GM21576 (cell line): ENCODE measurements at regions not wholly inside any gene's neighbourhood (a gene's known extent, or its start where the extent isn't known, plus 50 kb on each side); places are given as distances from the start of the nearest gene placed in this dataset.
"Not testable (repeated sequence)": the region's sequence is repeated elsewhere in the genome, so short reads cannot be mapped to it uniquely, and the experiment has no call there.

Experiments used
- ATAC-seq: cut with Tn5 transposase; IDR thresholded peaks from one replicate; pipeline ENCODE4 v1.9.1; 2021; ENCODE audit warnings: mild to moderate bottlenecking, moderate library complexity; ENCODE audit not compliant: unreplicated experiment

GRCh38 chr12:31822761-31823160 lies 93.9 kb upstream of the AMN1 start:
- no peak for ATAC-seq

- ATAC-seq, result no peak
These were observed 92.7 kb upstream of the AMN1 start for GRCh38 chr12:31821484-31821883.

- ATAC-seq, result no peak
These were observed 92.0 kb upstream of the AMN1 start for GRCh38 chr12:31820832-31821231.

GRCh38 chr12:31819427-31819826 lies 90.6 kb upstream of the AMN1 start:
- ATAC-seq, result no peak

DNA sequence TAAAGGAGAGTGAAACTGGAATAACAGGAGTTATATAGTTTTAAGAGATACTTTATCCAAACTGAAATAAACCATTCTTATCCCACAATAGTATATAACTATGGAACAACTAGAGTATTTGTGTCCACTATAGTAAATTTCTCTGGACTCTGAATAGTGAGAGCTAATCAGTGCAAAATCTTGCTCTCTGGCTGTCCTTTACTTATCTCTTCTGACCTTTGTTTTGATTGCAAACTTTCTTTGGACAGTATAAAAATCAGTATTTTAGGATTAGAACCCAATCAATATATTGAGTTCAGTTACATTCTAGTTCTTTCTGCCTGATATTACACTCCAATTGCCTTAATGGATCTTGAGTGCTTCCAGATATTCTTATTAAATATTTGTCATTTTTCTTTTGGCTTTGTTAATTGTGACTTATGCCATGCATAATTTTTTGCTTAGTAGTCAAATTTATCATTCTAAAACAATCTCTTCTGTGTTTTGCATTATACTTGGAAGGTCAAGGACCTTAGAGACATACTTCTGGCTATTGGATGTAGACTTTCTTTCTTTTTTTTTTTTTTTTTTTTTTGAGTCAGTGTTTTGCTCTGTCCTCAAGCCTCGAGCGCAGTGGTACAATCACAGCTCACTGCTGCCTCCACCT lies 89.9 kb upstream of the AMN1 start:
- ATAC-seq, result no peak

GRCh38 chr12:31817120-31817519 lies 88.3 kb upstream of the AMN1 start:
- ATAC-seq, result no peak

- no peak for ATAC-seq
These were observed 86.3 kb upstream of the AMN1 start for GRCh38 chr12:31815096-31815495.

- no peak for ATAC-seq
These were observed 84.5 kb upstream of the AMN1 start for GRCh38 chr12:31813305-31813704.

DNA sequence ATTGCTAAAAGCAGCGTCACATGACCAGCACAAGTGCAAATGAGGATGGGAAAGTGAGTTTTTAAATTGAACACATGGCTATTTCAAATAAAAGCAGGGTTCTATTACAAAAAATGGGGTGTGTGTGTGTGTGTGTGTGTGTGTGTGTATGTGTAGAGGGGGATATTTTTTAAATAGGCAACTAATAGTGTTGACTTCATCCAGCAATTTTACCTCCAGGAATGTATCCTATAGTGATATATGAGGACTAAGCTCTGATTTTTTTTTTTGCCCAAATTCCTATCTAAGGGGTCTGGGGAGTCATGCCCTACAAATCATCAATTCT lies 78.9 kb upstream of the AMN1 start:
- no peak for ATAC-seq

DNA sequence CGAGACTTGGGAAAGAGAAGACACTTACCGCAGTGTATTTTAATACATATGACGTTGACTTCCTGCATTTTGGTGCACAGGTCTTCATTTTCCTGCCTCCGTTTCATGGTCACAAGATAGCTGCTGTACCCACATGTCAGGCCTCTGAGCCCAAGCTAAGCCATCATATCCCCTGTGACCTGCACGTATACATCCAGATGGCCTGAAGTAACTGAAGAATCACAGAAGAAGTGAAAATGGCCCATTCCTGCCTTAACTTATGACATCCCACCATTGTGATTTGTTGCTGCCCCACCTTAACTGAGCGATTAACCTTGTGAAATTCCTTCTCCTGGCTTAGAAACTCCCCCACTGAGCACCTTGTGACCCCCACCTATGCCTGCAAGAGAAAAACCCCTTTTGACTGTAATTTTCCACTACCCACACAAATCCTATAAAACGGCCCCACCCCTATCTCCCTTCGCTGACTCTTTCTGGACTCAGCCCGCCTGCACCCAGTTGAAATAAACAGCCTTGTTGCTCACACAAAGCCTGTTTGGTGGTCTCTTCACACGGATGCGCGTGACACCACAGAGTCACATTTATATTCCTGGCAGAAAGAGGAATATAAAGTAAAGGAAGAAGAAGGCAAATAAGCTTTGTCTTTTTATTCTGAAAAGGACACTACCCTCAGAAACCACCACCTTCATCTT lies 78.4 kb upstream of the AMN1 start:
- not testable (repeated sequence) for ATAC-seq

DNA sequence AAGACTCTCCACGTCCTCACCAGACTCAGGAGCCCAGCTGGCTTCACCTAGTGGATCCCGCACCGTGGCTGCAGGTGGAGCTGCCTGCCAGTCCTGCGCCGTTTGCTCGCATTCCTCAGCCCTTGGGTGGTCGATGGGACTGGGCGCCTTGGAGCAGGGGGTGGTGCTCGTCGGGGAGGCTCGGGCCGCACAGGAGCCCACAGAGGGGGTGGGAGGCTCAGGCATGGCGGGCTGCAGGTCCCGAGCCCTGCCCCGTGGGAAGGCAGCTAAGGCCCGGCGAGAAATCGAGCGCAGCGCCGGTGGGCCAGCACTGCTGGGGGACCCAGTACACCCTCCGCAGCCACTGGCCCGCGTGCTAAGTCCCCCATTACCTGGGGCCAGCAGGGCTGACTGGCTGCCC lies 76.9 kb upstream of the AMN1 start:
- not testable (repeated sequence) for ATAC-seq

DNA sequence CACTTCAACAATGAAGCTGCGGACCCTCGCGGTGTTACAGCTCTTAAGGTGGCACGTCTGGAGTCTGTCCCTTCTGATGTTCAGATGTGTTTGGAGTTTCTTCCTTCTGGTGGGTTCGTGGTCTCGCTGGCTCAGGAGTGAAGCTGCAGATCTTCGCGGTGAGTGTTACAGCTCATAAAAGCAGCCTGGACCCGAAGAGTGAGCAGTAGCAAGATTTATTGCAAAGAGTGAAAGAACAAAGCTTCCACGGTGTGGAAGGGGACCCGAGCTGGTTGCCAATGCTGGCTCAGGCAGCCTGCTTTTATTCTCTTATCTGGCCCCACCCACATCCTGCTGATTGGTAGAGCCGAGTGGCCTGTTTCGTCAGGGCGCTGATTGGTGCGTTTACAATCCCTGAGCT lies 75.9 kb upstream of the AMN1 start:
- ATAC-seq, result not testable (repeated sequence)

GRCh38 chr12:31804185-31804504 lies 75.3 kb upstream of the AMN1 start:
- no peak for ATAC-seq

DNA sequence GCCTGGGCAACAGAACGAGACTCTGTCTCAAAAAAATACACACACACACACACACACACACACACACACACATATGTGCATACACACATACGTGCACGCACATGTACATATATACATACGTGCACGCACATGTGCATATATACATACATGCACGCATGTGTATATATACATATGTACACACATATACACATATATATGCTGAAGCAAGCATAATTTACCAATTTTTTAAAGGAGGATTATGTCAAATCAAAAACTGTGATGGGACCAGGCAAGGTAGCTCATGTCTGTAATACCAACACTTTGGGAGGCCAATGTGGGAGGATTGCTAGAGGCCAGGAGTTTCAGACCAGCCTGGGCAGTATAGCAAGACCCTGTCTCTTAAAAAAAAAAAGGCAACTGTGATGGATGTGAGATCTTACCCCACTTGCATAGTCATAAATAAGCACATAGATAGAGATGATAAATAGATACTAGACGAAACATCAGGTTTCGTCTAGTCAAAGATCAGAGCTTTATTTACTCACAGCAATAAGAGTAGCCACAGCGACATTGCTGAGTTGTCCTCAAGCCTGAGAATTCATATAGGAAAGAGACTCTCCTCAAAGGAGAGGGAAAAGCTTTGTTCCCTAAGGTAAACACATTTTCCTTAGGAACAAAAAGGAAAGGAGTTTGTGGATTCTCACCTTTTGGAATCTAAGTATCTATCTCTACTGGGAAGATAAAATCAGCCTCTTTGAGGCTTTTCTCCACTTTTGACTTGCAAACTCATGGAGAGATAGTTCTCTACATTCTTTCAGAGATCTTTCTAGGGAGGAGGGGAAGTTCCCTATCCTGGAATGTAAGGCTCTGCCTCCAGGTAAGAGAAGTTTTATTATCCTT lies 74.7 kb upstream of the AMN1 start:
- ATAC-seq, result no peak

GRCh38 chr12:31801872-31802271 lies 73.1 kb upstream of the AMN1 start:
- ATAC-seq, result no peak

- ATAC-seq, result no peak
These were observed 68.5 kb upstream of the AMN1 start for GRCh38 chr12:31797230-31797872.

DNA sequence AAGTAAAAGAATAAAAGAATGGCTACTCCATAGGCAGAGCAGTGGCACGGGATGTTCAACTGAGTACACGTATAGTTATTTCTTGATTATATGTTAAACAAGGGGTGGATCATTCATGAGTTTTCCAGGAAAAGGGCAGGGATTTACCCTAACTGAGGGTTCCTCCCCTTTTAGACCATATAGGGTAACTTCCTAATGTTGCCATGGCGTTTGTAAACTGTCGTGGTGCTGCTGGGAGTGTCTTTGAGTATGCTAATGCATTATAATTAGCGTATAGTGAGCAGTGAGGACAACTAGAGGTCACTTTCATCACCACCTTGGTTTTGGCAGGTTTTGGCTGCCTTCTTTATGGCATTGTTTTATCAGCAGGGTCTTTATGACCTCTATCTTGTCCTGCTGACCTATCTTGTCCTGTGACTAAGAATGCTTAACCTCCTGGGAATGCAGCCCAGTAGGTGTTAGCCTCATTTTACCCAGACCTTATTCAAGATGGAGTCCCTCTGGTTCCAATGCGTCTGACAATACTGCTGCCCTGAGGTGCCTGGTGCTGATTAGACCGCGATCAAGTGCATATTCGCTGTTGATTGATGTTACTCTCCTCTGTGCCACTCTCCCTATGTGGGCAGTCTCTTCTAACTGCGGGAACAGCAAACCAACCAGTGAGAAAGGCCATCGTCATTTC lies 67.6 kb upstream of the AMN1 start:
- no peak for ATAC-seq

DNA sequence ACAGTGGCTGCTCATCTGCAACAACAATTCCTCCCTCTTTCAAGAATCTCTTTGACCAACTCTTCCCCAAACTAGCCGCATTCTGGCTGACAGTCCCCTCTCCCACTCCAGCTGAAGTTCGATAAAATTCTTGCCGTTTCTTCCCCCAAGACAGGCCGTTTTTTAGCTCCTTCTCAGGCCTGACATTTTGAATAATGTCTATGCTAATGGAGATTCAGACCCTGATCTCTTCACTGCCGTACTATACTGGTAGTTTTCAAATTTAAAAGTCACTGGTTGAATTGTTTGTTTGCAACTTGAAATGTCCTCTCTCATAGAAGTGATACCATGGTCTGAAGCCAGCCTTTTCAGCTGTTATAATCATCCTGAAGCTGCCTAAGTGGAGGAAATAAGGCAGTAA lies 65.9 kb upstream of the AMN1 start:
- ATAC-seq, result no peak

GRCh38 chr12:31791265-31791664 lies 62.4 kb upstream of the AMN1 start:
- not testable (repeated sequence) for ATAC-seq

- no peak for ATAC-seq
These were observed 61.9 kb upstream of the AMN1 start for GRCh38 chr12:31790759-31791158.

- ATAC-seq, result no peak
These were observed 56.5 kb upstream of the AMN1 start for GRCh38 chr12:31785318-31785717.
